ENCODE measurements at regions not wholly inside any gene's neighbourhood (a gene's known extent, or its start where the extent isn't known, plus 50 kb on each side); places are given as distances from the start of the nearest gene placed in this dataset.

GRCh38 chr16:27692576-27692975 lies 142.6 kb downstream of the KATNIP start:
- TF ChIP-seq SUZ12 (IDR thresholded peaks at IDR 0.05) (no peak), BHLHE40 (IDR thresholded peaks at IDR 0.05; ENCODE audit: borderline replicate concordance) (no peak), FOXK2 (IDR thresholded peaks at IDR 0.05) (no peak), LEF1 (IDR thresholded peaks at IDR 0.05; ENCODE audit: borderline replicate concordance) (no peak), SP1 (IDR thresholded peaks at IDR 0.05) (no peak)
- TF ChIP-seq, protein P1, sequence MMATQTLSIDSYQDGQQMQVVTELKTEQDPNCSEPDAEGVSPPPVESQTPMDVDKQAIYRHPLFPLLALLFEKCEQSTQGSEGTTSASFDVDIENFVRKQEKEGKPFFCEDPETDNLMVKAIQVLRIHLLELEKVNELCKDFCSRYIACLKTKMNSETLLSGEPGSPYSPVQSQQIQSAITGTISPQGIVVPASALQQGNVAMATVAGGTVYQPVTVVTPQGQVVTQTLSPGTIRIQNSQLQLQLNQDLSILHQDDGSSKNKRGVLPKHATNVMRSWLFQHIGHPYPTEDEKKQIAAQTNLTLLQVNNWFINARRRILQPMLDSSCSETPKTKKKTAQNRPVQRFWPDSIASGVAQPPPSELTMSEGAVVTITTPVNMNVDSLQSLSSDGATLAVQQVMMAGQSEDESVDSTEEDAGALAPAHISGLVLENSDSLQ (IDR thresholded peaks at IDR 0.05), result no peak

Measured in HEK293T (cell line).